Hematopoietic multipotent progenitor cell treated with erythropoietin and hydrocortisone succinate and interleukin-3 and kit ligand, for 8 days (in vitro differentiated cells): ENCODE measurements at regions not wholly inside any gene's neighbourhood (a gene's known extent, or its start where the extent isn't known, plus 50 kb on each side); places are given as distances from the start of the nearest gene placed in this dataset.
"Not testable (repeated sequence)": the region's sequence is repeated elsewhere in the genome, so short reads cannot be mapped to it uniquely, and the experiment has no call there.

Experiments used
- DNase-seq: peaks from one replicate; pipeline ENCODE4 v3.0.0-alpha.2; 2015

DNA sequence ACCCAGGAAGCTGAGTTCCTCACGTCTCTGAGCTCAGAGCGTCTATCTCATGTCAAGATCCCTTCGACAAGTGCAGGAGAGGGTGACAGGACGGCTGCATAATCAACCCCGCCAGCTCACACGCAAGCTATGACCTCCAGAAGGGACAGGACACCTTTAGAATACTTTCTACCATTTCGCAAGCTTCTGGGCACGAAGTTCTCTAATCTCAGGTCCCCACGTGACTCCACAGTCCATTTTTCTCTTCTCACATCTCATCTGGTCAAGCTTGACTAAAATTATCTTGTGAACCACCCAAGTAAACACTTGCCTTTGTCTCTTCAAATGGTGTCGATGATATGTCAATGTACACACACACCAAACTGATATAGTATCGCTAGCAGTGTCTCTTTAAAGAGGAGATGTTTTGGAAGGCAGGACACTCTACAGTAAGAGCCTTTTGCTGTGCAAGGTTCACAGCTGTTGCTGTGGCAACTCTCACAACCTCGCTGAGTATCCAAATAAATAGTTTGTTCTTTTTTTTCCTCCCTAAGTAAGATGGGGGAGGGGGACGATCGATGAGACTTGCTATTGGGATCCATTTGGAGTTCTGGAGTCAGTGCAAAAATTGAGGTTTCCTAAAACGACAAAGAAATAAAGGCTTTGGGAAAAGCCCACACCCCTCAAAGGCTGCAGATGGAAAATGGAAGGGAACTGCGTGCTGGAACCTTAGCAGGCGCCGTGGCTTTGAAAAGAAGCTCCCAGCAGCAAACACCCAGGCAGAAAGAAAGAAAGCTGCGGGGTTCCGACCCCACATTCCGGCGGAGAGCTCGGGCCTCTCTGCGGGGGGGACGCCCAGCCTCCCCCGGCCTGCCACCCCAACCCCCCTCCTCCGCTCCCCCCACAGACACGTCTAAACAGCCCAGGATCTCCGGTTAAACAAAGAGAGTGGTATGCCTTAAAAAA is 215.4 kb upstream of the UBASH3B start:
- peak; percentile 12 for DNase-seq

DNA sequence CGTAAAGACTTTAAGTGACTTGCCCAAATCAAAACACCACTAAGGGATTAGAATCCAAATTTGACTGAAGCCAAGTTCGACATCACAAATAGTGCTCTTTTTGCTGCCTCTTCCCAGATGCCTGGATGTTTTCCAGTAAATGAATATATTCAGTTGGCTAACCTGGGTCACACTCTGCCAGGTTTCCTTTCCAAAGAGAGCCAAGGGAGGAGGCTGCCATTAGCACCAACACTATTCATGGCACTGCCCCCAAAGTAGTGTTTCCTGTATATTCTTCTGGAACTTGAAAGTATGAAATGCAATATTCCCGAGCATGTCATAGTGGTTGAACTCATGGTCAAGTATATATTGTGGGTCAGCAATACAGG is 219.3 kb upstream of the UBASH3B start:
- no peak for DNase-seq

DNA sequence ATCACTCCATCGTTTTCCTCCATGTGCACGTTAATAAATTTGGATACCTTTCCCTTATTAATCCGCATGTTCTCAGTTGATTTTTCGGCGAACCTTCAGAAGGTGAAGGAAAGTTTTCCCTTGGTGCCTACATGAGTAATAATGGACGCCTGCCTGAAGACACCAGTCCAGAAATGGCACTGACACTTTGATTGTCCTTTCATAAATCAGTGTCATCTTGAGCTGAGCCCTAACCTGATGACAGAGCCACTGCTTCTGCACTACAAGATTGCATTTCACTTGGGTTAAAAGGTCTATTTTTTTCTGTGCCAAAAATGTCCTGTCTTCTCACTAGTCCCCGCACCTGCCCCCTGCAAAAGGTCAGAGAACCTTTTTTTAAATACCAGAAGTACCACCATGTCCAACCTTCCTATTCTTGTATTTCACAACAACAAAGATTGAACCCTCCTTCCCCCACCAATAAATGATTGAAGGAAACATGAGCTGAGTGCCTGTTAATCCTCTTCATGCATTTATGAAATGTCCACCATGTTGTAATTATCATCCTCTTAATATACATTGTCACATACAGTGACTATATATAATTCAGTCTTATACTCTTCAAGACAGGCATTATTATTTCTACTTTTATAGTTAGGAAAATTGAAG is 219.9 kb upstream of the UBASH3B start:
- no peak for DNase-seq

DNA sequence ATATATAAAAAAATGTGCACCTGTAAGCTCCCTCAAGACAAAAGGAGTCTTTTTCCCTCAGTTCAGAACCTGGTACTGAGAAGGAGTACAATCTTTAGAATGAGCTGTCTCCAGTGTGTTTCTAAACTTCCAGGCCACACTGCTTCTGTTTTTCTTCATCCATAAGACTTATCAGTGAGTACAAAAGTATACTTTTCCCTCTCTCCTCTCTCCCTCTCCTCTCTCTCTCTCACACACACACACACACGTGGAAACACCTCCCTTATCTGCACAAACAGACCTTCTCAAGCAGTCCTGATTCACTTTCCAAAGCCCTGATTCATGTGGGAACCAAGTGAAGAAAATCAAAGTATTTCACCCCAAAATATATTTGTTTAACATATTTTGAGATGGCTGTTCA is 220.7 kb upstream of the UBASH3B start:
- no peak for DNase-seq

DNA sequence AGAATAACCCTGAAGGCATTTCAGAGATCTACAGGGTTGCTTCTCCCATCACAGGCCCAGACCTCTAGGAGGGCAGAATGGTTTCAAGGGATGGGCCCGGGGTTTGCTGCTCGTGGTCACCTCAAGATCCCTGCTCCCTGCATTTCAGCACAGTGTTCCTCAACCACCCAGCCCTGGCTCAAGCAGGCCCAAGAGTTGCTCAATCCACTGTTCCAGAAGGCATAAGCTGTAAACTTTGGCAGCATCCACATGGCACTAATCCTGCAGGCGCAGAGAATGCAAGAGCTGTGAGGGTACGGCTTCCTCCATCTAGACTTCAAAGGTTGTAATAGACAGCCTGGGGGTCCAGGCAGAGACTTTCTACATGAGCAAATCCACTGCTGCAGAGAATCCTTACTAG is 225.0 kb upstream of the UBASH3B start:
- DNase-seq, result no peak

DNA sequence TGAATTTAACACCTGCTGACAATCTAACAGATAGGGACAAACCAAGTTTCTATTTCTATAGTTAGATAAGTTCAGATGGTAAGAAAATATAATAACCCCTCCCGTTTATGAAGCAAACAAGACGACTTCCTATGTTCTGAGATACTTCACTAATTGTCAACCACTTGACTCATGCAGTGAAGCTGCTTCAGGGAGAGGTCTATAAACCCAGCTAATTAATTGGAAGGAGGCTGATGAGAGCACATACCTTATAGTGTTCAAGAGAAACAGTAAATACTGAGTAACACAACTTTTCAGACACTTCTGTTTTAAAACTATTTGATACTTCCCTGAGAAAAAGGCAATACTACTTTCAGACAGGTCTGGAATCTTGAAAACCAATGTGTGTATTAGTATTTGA is 229.4 kb upstream of the UBASH3B start:
- DNase-seq, result no peak

DNA sequence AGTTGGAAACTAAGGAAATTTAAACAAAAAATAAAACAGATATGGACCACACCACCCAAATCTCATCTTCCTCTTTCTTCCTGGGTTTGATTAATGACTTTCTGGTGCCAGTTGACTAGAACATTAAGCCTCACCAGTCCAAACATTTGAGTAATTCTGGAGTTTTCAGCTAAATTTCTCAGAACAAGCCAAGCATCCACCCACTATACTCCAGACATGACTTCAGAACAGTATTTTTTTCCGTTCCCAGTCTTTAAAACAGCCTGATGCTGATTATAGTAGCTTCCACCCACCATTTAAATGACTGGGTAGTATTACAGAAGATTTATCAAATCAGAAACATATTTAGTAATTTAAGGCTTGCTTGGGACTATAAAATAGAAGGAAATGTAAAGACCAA is 230.9 kb upstream of the UBASH3B start:
- DNase-seq, result no peak

DNA sequence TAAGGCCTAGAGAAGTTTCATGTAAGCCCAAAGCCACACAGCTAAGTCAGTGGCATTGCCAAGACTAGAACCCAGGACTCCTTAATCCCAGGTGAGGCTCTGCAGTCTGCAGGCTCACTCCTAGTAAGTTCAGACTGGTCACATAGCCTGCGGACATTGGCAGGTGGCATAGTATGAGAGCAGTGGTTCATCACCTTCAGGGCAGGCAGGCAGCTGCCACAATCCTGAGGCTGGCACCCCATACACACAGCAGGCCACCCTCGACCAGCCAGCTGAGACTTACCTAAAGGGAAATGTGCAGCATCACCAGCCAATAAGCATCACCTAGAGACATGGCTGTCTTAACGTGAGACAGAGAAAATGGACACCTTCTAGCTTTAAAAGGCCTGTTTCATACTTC is 231.6 kb upstream of the UBASH3B start:
- DNase-seq, result no peak

DNA sequence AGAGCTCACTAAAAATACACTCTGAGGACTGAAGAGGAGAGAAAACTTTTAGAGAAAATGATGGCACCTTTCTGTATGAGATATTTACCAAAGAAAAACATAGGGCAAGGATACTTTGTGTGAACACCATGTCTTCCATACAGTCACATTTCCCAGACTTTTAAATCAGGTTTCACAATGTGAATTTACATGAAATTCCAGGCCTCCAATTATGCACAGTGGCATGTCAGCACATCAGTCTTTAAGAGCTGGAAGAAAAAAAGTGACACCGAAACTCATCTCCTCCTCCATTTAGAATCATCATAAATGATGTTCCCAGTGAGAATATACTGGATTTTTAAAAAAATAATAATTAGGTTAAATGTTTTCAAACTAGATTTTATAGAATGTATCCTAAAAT is 232.2 kb upstream of the UBASH3B start:
- DNase-seq, result no peak

DNA sequence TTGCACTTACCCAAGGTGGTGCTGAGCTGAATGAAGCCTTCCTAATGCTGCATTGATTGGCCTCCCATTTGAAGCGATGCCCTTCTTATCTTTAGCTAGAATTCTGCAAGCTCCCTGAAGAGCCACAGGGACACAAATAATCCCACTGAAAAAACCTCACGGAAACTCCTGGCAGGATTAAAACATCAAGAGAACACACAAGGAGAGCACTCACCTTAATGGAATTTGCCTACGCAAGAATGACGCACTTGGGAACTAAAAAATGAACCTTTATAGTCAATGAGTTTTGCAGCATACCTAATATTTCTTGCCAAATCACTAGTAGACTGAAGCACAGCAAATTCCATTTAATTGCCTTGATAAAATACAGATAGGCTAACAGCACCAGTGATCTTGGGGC is 232.8 kb upstream of the UBASH3B start:
- no peak for DNase-seq

DNA sequence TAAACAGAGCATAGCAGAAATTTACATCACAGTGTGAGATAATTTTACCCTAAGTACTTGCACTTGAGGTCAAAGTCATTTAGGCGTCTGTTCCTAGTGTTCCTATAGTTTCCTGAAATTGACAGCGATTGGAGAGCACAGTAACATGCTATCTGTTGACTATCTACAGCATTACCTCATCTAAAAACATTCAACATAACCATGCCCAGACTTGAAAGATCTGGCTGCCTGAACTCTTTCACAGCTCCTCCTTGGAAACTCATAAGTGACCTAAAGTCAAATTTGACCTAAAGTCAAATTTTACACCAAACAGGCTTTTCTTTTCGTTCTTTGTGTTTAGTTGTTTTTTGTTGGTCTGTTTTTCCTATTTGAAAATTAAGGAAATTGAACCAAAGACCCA is 233.8 kb upstream of the UBASH3B start:
- no peak for DNase-seq

DNA sequence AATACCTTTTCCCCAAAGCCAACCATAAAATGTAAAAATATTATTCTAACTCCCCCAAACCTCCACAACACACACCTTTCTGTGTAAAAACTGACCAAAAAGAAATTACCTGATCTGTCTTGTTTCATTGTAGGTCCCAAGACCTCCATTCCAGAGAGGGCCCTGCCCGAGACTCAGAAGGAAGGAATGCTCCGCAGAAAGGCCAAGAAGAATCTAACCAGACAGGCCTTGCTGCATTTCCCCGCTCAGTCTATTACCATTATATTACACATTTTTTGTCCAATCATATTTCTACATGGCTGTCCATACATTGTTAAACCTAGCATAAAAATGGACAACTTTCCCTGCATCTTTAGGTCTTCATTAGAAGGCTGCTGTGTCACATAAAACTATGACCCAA is 237.5 kb upstream of the UBASH3B start:
- DNase-seq, result no peak

DNA sequence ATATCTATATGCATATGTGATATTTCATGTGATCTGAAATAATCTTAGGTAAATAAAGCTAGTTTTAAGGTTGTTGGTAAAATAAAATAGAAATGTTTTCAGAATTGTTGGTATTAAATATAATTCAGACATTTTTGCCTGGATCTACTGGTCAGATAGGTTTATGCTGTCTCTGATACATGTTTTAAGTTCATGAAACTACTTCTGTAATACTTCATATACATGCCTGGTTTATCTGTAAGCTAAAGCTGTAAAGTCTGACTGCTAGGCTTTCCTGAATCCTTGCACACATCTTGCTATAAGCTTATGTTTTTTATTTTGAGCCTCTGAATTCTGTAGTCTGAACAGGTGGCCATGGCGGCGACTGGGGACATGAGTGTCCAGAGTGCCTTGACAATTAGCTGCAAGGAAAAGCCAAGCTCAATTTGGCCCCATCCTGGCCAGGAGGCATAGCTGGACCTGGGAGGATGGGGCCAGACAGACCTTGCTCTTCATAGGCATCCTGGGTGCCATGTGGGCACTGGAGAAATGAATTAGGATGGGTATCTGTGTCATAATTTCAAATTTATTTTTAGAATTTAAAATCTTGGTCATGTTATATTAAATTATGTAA is 241.0 kb upstream of the UBASH3B start:
- no peak for DNase-seq

DNA sequence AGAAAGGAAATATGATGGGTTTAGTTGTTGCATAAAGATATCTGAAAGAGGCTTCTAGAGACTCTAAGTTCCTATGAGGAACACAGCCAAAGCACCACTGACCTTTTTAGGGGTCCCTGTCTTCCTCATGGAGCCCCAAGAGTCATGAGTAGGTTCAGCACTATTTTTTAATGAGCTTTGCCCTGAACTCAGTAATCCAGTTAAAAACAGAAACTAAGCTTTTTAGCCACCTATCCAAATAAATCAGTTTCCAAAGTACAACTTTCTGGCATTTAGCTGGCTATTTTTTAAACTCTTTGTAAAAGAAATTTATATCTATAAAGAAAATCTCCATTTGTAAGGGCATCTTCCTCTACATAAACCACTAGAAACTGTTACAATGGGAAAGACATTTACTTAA is 241.8 kb upstream of the UBASH3B start:
- DNase-seq, result no peak

DNA sequence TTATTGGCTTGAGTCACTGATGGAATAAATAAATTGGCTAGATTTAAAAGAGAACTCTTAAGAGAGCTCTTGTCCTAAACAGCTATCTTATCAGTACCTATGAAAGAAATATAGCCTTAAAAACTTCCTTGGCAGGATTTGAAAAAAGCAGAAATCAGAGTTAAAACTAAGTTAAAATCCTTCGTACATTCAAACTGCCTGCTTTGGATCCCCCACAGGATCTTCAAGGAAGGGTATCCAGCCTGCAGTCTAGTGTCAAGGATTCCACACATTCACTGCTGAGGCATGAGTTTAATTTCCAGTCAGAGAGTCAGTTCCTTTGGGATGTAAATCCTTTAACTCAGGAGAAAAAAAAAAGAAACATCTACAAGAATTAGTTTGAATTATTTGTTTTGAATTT is 242.9 kb upstream of the UBASH3B start:
- DNase-seq, result no peak

DNA sequence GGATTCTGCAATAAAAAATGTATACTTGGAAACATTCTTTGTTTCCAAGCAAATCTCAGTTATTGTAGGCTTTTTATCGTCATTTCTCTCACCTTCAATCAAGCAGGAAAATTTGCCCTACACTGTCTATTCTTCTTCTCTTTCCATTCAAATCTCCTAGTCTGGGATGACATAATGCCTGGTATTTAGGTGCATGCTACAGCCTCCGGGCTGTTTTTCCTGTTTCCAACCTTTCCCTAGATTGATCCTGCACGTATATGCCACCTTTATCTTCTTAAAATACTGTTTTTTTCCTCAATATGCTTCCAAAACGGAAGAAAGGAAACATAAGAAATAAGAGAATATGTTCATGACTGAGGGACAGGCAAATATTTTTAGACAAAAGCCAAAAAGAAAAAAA is 249.1 kb upstream of the UBASH3B start:
- DNase-seq, result no peak

DNA sequence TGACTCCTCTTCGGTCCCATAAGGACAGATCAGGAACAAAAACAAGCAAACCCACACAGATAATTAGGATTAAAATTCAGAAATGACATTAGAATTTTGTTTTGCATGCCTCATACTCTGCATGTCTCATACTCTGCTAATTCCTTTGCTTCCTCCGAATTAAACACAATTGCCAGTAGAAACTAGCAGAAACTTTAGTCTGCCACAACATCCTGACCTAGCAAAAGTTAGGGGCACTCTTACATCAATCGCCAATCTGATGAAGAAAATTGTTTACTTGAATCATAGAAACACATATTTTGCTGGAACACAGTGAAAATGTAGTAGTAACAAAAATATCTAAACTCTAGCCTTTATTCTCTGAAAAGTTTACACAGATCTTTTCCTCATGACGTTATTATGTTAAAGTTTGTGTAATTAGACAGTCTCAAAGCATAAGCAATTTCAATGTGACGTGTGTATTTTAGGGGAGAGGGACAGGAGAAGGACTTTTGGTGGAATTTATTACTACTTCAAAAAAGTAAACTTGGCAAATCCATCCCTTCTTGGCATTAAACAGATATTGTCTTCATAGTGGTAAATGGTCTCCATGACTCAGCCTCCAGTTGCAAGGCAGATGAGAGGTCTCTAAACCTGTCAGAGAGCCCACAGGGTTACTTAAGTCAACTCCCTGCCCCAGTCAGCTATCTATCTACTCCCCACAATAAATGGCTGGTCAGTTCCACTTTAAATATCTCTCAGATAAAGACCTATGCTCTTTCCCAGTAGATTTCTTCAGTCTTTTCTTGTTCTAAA is 249.8 kb upstream of the UBASH3B start:
- DNase-seq, result no peak

DNA sequence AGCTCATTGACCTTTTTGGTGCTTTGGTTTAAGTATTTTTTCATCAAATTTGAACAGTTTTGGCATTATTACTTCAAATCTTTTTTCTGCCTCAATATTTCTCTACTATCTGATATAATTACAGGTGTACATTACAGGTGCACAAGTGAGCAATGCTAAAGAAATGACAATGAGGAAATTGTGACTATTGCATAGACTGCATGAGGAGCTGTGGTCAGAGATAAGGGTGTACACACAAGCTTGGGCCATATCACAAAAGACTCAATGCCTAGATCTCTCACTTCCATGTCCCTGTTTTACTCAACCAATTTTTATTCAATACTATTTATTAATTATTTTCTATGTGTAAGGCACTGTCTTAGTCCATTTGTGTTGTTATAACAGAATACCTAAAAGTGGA is 251.0 kb upstream of the UBASH3B start:
- peak; percentile 9 for DNase-seq

DNA sequence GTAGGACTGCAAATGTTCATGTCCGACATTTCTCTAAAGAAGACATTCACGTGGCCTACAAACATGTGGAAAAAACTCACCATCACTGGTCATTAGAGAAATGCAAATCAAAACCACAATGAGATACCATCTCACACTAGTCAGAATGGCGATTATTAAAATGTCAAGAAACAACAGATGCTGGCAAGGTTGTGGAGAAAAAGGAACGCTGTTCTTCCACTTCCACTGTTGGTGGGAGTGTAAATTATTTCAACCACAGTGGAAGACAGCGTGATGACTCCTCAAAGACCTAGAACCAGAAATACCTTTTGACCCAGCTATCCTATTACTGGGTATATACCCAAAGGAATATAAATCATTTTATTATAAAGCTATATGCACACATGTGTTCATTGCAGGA is 253.9 kb upstream of the UBASH3B start:
- DNase-seq, result not testable (repeated sequence)

DNA sequence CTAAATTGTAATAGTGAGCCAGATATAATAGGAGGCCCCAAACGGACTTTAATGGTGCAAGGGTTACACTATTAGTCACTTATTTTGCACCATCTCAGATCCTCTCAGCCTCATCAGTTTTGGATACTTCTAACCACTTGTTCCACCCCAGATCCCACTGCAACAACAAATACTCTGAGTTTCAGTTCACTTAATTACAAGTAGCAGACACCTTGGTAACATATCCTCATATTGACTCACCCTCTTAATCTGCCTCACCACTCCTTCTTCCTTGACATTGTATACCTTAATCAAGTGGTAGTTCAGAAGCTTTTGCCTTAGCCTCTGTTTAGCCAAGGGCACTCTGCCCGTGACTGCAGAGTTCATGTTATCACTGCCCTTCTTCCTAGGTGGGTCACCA is 256.1 kb upstream of the UBASH3B start:
- DNase-seq, result no peak

DNA sequence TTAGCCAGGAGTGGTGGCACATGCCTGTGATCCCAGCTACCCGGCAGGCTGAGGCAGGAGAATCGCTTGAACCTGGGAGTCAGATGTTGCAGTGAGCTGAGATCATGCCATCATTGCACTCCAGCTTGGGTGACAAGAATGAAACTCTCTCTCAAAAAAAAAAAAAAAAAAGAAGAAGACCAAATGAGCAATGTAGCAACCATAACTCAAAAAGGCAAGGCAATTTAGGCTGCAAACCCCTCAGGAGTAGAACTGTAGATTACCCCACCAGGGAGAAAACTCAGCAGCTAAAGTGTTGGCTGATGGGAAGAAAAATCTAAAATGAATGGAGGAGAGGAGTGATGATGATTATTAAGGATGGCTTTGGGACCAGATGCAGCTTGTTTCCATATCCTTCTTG is 256.7 kb upstream of the UBASH3B start:
- DNase-seq, result no peak

DNA sequence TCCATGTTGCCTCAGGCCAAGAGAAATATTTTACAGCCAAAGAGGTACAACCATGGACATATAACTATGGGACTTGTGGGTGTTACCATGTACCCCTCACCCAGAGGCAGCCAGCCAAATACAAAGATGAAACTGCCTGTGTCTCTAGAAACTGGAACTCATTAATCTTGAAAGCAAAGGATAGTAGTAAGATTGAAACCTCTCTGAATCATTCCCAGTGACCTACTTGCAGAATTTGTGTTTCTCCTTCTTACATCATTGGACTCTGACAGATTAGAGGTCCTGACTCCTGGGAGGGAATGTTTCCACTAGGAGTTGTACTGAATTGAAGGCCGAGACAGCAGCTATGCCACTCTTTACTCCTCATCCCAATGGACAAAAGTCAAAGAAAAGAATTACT is 257.4 kb upstream of the UBASH3B start:
- DNase-seq, result no peak

DNA sequence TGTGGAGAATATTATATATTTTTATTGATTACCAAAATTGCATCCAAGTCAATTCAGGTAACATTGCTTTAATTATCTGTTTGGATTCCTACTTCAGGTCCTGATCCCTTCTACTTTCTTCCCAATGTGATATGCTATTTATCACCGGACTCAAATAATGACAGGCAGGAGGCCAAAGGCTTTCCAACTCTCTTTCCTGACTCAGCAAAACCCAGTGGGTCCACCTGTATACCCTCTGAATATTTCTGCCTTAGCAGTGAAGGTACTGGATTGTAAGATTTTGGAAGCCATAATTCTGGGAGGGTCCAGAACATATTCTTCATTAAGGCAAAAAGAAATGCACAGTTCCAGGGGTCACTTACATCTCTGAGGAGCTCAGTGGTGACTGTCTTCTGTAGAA is 260.2 kb upstream of the UBASH3B start:
- DNase-seq, result no peak
